PC-9 (cell line): ENCODE measurements at regions not wholly inside any gene's neighbourhood (a gene's known extent, or its start where the extent isn't known, plus 50 kb on each side); places are given as distances from the start of the nearest gene placed in this dataset.

ENCODE experiments used
- BruUV-seq: library from RNA; stranded (reverse); fragments of 400-500 nt; replicated peaks from 2 replicates; lab custom pipeline; 2021; lab: Mats Ljungman, UMichigan
- CTCF ChIA-PET: fragments of 300-600 bp; sonication (Branson Sonifier 250); formaldehyde crosslinking; loops from one replicate; lab custom pipeline; 2022; ENCODE audit warnings: antibody characterized with exemption; lab: Charles Lee
- POLR2A ChIA-PET: fragments of 300-600 bp; sonication (Branson Sonifier 250); formaldehyde crosslinking; loops from one replicate; lab custom pipeline; 2022; ENCODE audit warnings: antibody characterized with exemption; ENCODE audit not compliant: unreplicated experiment; lab: Charles Lee
- DNase-seq, 2 experiments: peaks; one replicate each; pipeline versions ENCODE4 v3.0.0 to v3.0.0-alpha.2; 2015 to 2022; ENCODE audit warnings: mixed read lengths in 1 of 2
- H2AFZ ChIP-seq: fragments of 200-600 bp; sonication (generic); 2 replicates; pipeline ENCODE4 v1.8.1; 2017; ENCODE audit warnings: antibody characterized with exemption
- H3F3A ChIP-seq: fragments of 200-600 bp; sonication (generic); 2 replicates; pipeline ENCODE4 v1.8.1; 2017; ENCODE audit warnings: antibody characterized with exemption, mild to moderate bottlenecking, low read depth; ENCODE audit not compliant: insufficient read depth
- H3K27ac ChIP-seq: fragments of 200-600 bp; sonication (generic); 2 replicates; pipeline ENCODE4 v1.6.1; 2016; ENCODE audit warnings: mixed run types
- H3K27me3 ChIP-seq: fragments of 200-600 bp; sonication (generic); 2 replicates; pipeline ENCODE4 v1.6.1; 2016; ENCODE audit warnings: low read depth, mixed run types; ENCODE audit not compliant: insufficient read depth
- H3K36me3 ChIP-seq: fragments of 200-600 bp; sonication (generic); 2 replicates; pipeline ENCODE4 v1.6.1; 2016; ENCODE audit warnings: low read depth, mixed run types
- H3K4me1 ChIP-seq: fragments of 200-600 bp; sonication (generic); replicated peaks from 2 replicates; pipeline ENCODE4 v1.6.1; 2016; ENCODE audit warnings: mixed run types; ENCODE audit not compliant: insufficient read depth
- H3K4me2 ChIP-seq: fragments of 200-600 bp; sonication (generic); 2 replicates; pipeline ENCODE4 v1.6.1; 2017; ENCODE audit warnings: mixed run types
- H3K4me3 ChIP-seq: fragments of 200-600 bp; sonication (generic); 2 replicates; pipeline ENCODE4 v1.6.1; 2016; ENCODE audit warnings: mixed run types
- H3K79me2 ChIP-seq: fragments of 200-600 bp; sonication (generic); 2 replicates; pipeline ENCODE4 v1.6.1; 2017; ENCODE audit warnings: low read depth, mixed run types
- H3K9me2 ChIP-seq: fragments of 200-600 bp; sonication (generic); 2 replicates; pipeline ENCODE4 v1.8.1; 2017; ENCODE audit warnings: mild to moderate bottlenecking; ENCODE audit not compliant: insufficient read depth
- H3K9me3 ChIP-seq: fragments of 200-600 bp; sonication (generic); 2 replicates; pipeline ENCODE4 v1.8.1; 2016; ENCODE audit warnings: low read depth; ENCODE audit not compliant: insufficient read depth
- H4K20me1 ChIP-seq: fragments of 200-600 bp; sonication (generic); 2 replicates; pipeline ENCODE4 v1.8.1; 2017; ENCODE audit not compliant: insufficient read depth
- CTCF ChIP-seq: fragments of 200-600 bp; sonication (generic); conservative IDR thresholded peaks from 2 replicates; pipeline ENCODE4 v1.6.1; 2017; ENCODE audit warnings: mixed run types, antibody characterized with exemption, mild to moderate bottlenecking, moderate library complexity
- EZH2 ChIP-seq: fragments of 200-600 bp; sonication (generic); IDR thresholded peaks from 2 replicates; pipeline ENCODE4 v1.8.0; 2017; ENCODE audit warnings: antibody characterized with exemption, low read depth
- intact Hi-C: fragments of 100-400 bp; cut with micrococcal nuclease; formaldehyde crosslinking; loops from one replicate; pipeline ENCODE4 v1.10.0; 2022; ENCODE audit not compliant: unreplicated experiment

- CTCF ChIA-PET, result no interaction called here
- Histone ChIP-seq H3K27ac (no peak overlapping the region), H3K9me2 (no peaks in the 10 kb centered on the region), H3K79me2 (no peaks in the 10 kb centered on the region), H2AFZ (no peak overlapping the region), H4K20me1 (no peaks in the 10 kb centered on the region), H3K4me2 (no peak overlapping the region), H3K4me3 (no peak overlapping the region), H3K27me3 (no peaks in the 10 kb centered on the region), H3K4me1 (no peaks in the 10 kb centered on the region), H3F3A (no peaks in the 10 kb centered on the region), H3K9me3 (no peaks in the 10 kb centered on the region), H3K36me3 (no peaks in the 10 kb centered on the region)
- DNase-seq, result no peak
- TF ChIP-seq CTCF, result no peak
- no peak for TF ChIP-seq EZH2
- intact Hi-C loops, result no loop called here
- BruUV-seq, result no TSS peak
- POLR2A ChIA-PET, result no interaction called here
Measured at GRCh38 chr4:32290102-32290501, 1569.9 kb downstream of the PCDH7 start.

- Histone ChIP-seq H3K27ac (no peak overlapping the region), H3K9me2 (no peaks in the 10 kb centered on the region), H3K36me3 (no peaks in the 10 kb centered on the region), H4K20me1 (no peaks in the 10 kb centered on the region), H3K9me3 (no peaks in the 10 kb centered on the region), H3K27me3 (no peaks in the 10 kb centered on the region), H3K4me3 (no peak overlapping the region), H3K4me2 (no peak overlapping the region), H2AFZ (no peak overlapping the region), H3K4me1 (no peaks in the 10 kb centered on the region), H3F3A (no peaks in the 10 kb centered on the region), H3K79me2 (no peaks in the 10 kb centered on the region)
- TF ChIP-seq CTCF (no peak), EZH2 (no peak)
- CTCF ChIA-PET, result no interaction called here
- no peak for DNase-seq
- POLR2A ChIA-PET, result no interaction called here
- BruUV-seq, result no TSS peak
- intact Hi-C loops, result no loop called here
Measured at GRCh38 chr4:32318926-32319325, 1598.8 kb downstream of the PCDH7 start.

GRCh38 chr4:32321421-32321820, 1601.3 kb downstream of the PCDH7 start:
- Histone ChIP-seq H2AFZ (no peak overlapping the region), H3K36me3 (no peaks in the 10 kb centered on the region), H3K9me2 (no peaks in the 10 kb centered on the region), H3K27me3 (no peaks in the 10 kb centered on the region), H3K9me3 (no peaks in the 10 kb centered on the region), H4K20me1 (no peaks in the 10 kb centered on the region), H3K4me1 (no peaks in the 10 kb centered on the region), H3F3A (no peaks in the 10 kb centered on the region), H3K4me2 (no peak overlapping the region), H3K27ac (no peak overlapping the region), H3K79me2 (no peaks in the 10 kb centered on the region), H3K4me3 (no peak overlapping the region)
- POLR2A ChIA-PET, result no interaction called here
- TF ChIP-seq EZH2 (no peak), CTCF (no peak)
- intact Hi-C loops, result no loop called here
- BruUV-seq, result no TSS peak
- no peak for DNase-seq
- CTCF ChIA-PET, result no interaction called here
